GM12878 (cell line): ENCODE measurements at regions not wholly inside any gene's neighbourhood (a gene's known extent, or its start where the extent isn't known, plus 50 kb on each side); places are given as distances from the start of the nearest gene placed in this dataset.
"Not testable (repeated sequence)": the region's sequence is repeated elsewhere in the genome, so short reads cannot be mapped to it uniquely, and the experiment has no call there.

ENCODE experiments used
- ATAC-seq: fragments of 200-7000 bp; cut with Tn5 transposase; 3 replicates; pipeline ENCODE4 v1.9.1; 2020; ENCODE audit warnings: mild to moderate bottlenecking, moderate library complexity
- BruUV-seq: library from RNA; stranded (reverse); fragments of 400-500 nt; replicated peaks from 2 replicates; lab custom pipeline; 2021; lab: Mats Ljungman, UMichigan
- CTCF ChIA-PET: fragments of 300-600 bp; sonication (Branson Sonifier 250); formaldehyde crosslinking; extraction: SDS; loops from one replicate; lab custom pipeline; 2021; ENCODE audit warnings: inconsistent platforms; lab: Yijun Ruan, JAX
- POLR2A ChIA-PET: fragments of 350-600 bp; formaldehyde crosslinking; extraction: SDS; loops from one replicate; lab custom pipeline; 2021; ENCODE audit warnings: inconsistent platforms; lab: Charles Lee
- RAD21 ChIA-PET: fragments of 300-600 bp; sonication (Branson Sonifier 250); formaldehyde crosslinking; loops from one replicate; lab custom pipeline; 2023; ENCODE audit warnings: antibody characterized with exemption; ENCODE audit not compliant: unreplicated experiment; lab: Charles Lee
- SMC1A ChIA-PET: fragments of 300-600 bp; sonication (Branson Sonifier 250); formaldehyde crosslinking; loops from one replicate; lab custom pipeline; 2023; ENCODE audit not compliant: unreplicated experiment, uncharacterized antibody; lab: Charles Lee
- DNase-seq: peaks from one replicate; pipeline ENCODE4 v3.0.0-alpha.2; 2011; ENCODE audit warnings: low read depth, low spot score
- FAIRE-seq: peaks from 3 replicates; lab custom pipeline; 2011; peaks lifted over from hg19 to GRCh38; lab: Jason Lieb, UNC
- H2AFZ ChIP-seq: 2 replicates; pipeline ENCODE4 v1.6.0; 2011; ENCODE audit warnings: low read depth, low read length, control low read depth; ENCODE audit not compliant: control insufficient read depth
- H3K27ac ChIP-seq: 2 replicates; pipeline ENCODE4 v1.5.1; 2011; ENCODE audit warnings: control low read depth; ENCODE audit not compliant: control insufficient read depth, insufficient read depth
- H3K27me3 ChIP-seq, 2 experiments: replicated peaks in 1 of 2; 2 replicates each; pipeline versions ENCODE4 v1.6.0 to v1.6.1; 2011; ENCODE audit warnings: low read length in 1 of 2; ENCODE audit not compliant: control insufficient read depth in 2 of 2, insufficient read depth in 2 of 2
- H3K36me3 ChIP-seq, 2 experiments: 2 replicates each; pipeline ENCODE4 v1.5.1; 2011; ENCODE audit warnings: low read length in 1 of 2; ENCODE audit not compliant: control insufficient read depth in 2 of 2, insufficient read depth in 2 of 2
- H3K4me1 ChIP-seq: 2 replicates; pipeline ENCODE4 v1.6.1; 2011; ENCODE audit warnings: mild to moderate bottlenecking, low read length, moderate library complexity, mixed read lengths; ENCODE audit not compliant: control insufficient read depth, insufficient read depth
- H3K4me2 ChIP-seq: 2 replicates; pipeline ENCODE4 v1.6.0; 2011; ENCODE audit warnings: control low read depth; ENCODE audit not compliant: control insufficient read depth, insufficient read depth
- H3K4me3 ChIP-seq: fragments of 200-600 bp; sonication (generic); 2 replicates; pipeline ENCODE4 v1.5.1; 2016
- H3K79me2 ChIP-seq: 2 replicates; pipeline ENCODE4 v1.6.0; 2011; ENCODE audit warnings: low read length; ENCODE audit not compliant: control insufficient read depth, insufficient read depth
- H3K9ac ChIP-seq: 2 replicates; pipeline ENCODE4 v1.8.0; 2011; ENCODE audit warnings: low read length, control low read depth, mixed read lengths; ENCODE audit not compliant: control insufficient read depth, insufficient read depth
- H3K9me3 ChIP-seq: replicated peaks from 3 replicates; pipeline ENCODE4 v1.5.1; 2011; ENCODE audit warnings: mild to moderate bottlenecking, low read length; ENCODE audit not compliant: control insufficient read depth, insufficient read depth
- H4K20me1 ChIP-seq: 2 replicates; pipeline ENCODE4 v1.6.0; 2011; ENCODE audit not compliant: control insufficient read depth, insufficient read depth
- CEBPZ ChIP-seq: fragments of 150-350 bp; IDR thresholded peaks from 2 replicates; pipeline ENCODE4 v1.6.1; 2016; ENCODE audit warnings: low read depth, low read length
- CUX1 ChIP-seq: IDR thresholded peaks from 2 replicates; pipeline ENCODE4 v1.6.1; 2012; ENCODE audit warnings: improper control_type of control experiment, low read depth, low read length; ENCODE audit not compliant: insufficient replicate concordance
- KDM1A ChIP-seq: fragments of 200-600 bp; sonication (generic); IDR thresholded peaks from 2 replicates; pipeline ENCODE4 v1.6.1; 2016; ENCODE audit warnings: borderline replicate concordance
- MLLT1 ChIP-seq: fragments of 450-650 bp; IDR thresholded peaks from 2 replicates; pipeline ENCODE4 v1.6.1; 2016; ENCODE audit warnings: mild to moderate bottlenecking
- SP1 ChIP-seq: IDR thresholded peaks from one replicate; pipeline ENCODE4 v1.6.1; 2011; ENCODE audit warnings: low read depth, low read length
- TBL1XR1 ChIP-seq: IDR thresholded peaks from 2 replicates; pipeline ENCODE4 v1.6.1; 2012; ENCODE audit warnings: low read depth, low read length, improper control_type of control experiment
- WGBS: methylation state at CpG from one replicate; pipeline ENCODE4 v1.1.6; 2016; ENCODE audit warnings: low lambda C conversion rate; ENCODE audit not compliant: insufficient replicate concordance, insufficient coverage; ENCODE audit errors: missing lambda C conversion rate; 5-methylcytosine and 5-hydroxymethylcytosine counted together
- in situ Hi-C: fragments of 300-500 bp; cut with MboI; formaldehyde crosslinking; loops from 9 replicates; pipeline ENCODE4 v1.14.3; 2018; ENCODE audit warnings: mixed read lengths
- intact Hi-C: fragments of 100-400 bp; cut with micrococcal nuclease; formaldehyde crosslinking; loops from one replicate; pipeline ENCODE4 v1.14.2; 2022; ENCODE audit not compliant: unreplicated experiment

- TF ChIP-seq CEBPZ (no peak), CUX1 (no peak), TBL1XR1 (no peak), KDM1A (no peak), MLLT1 (no peak), SP1 (no peak)
Observed at GRCh38 chr17:77628035-77628434, 330.5 kb upstream of the TNRC6C start (continued).

GRCh38 chr17:77629284-77629683, 329.2 kb upstream of the TNRC6C start:
- in situ Hi-C loops, H2AFZ ChIP-seq, RAD21 ChIA-PET, H3K27me3 ChIP-seq, SMC1A ChIA-PET, H3K36me3 ChIP-seq, FAIRE-seq, H3K4me3 ChIP-seq, H3K9me3 ChIP-seq, H3K4me2 ChIP-seq, H3K27ac ChIP-seq, H3K79me2 ChIP-seq, ATAC-seq, CTCF ChIA-PET, H3K4me1 ChIP-seq, POLR2A ChIA-PET, H3K9ac ChIP-seq, BruUV-seq, H4K20me1 ChIP-seq, intact Hi-C loops, DNase-seq: not testable (repeated sequence)
- 20% methylated on average over 2 of the region's 2 CpGs for WGBS
